PC-3 (cell line): ENCODE measurements at regions not wholly inside any gene's neighbourhood (a gene's known extent, or its start where the extent isn't known, plus 50 kb on each side); places are given as distances from the start of the nearest gene placed in this dataset.
"Not testable (repeated sequence)": the region's sequence is repeated elsewhere in the genome, so short reads cannot be mapped to it uniquely, and the experiment has no call there.

Experiments used
- ATAC-seq: fragments of 200-7000 bp; cut with Tn5 transposase; 2 replicates; pipeline ENCODE4 v1.9.1; 2020; ENCODE audit warnings: mild to moderate bottlenecking, moderate library complexity
- BruUV-seq: library from RNA; stranded (reverse); fragments of 400-500 nt; replicated peaks from 2 replicates; lab custom pipeline; 2021; lab: Mats Ljungman, UMichigan
- CTCF ChIA-PET: fragments of 300-600 bp; sonication (Branson Sonifier 250); formaldehyde crosslinking; loops from one replicate; lab custom pipeline; 2022; ENCODE audit warnings: antibody characterized with exemption; lab: Charles Lee
- POLR2A ChIA-PET: fragments of 300-600 bp; sonication (Branson Sonifier 250); formaldehyde crosslinking; loops from one replicate; lab custom pipeline; 2022; ENCODE audit warnings: antibody characterized with exemption; ENCODE audit not compliant: unreplicated experiment; lab: Charles Lee
- DNase-seq: peaks from one replicate; pipeline ENCODE4 v3.0.0-alpha.2; 2015
- H2AFZ ChIP-seq: fragments of 300-600 bp; sonication (generic); 2 replicates; pipeline ENCODE4 v1.6.0; 2016; ENCODE audit warnings: antibody characterized with exemption, low read length
- H3F3A ChIP-seq: fragments of 300-600 bp; sonication (generic); one replicate; pipeline ENCODE4 v1.6.0; 2017; ENCODE audit warnings: antibody characterized with exemption, low read length, control low read depth, mild to moderate bottlenecking; ENCODE audit not compliant: unreplicated experiment
- H3K27ac ChIP-seq: fragments of 300-600 bp; sonication (generic); 2 replicates; pipeline ENCODE4 v1.5.1; 2016; ENCODE audit warnings: mild to moderate bottlenecking, low read length
- H3K27me3 ChIP-seq: fragments of 300-600 bp; sonication (generic); 2 replicates; pipeline ENCODE4 v1.6.1; 2016; ENCODE audit warnings: low read length, mixed read lengths
- H3K36me3 ChIP-seq: fragments of 300-600 bp; sonication (generic); 2 replicates; pipeline ENCODE4 v1.6.1; 2016; ENCODE audit warnings: low read depth, mixed run types, low read length, mixed read lengths
- H3K4me1 ChIP-seq: fragments of 300-600 bp; sonication (generic); 2 replicates; pipeline ENCODE4 v1.5.1; 2016; ENCODE audit warnings: low read length; ENCODE audit not compliant: insufficient read depth
- H3K4me2 ChIP-seq: fragments of 300-600 bp; sonication (generic); 2 replicates; pipeline ENCODE4 v1.6.0; 2016; ENCODE audit warnings: low read length
- H3K4me3 ChIP-seq: fragments of 300-600 bp; sonication (generic); 2 replicates; pipeline ENCODE4 v1.5.1; 2016; ENCODE audit warnings: mild to moderate bottlenecking, low read length, mixed read lengths
- H3K79me2 ChIP-seq: fragments of 300-600 bp; sonication (generic); 2 replicates; pipeline ENCODE4 v1.6.1; 2017; ENCODE audit warnings: low read length, mixed read lengths
- H3K9ac ChIP-seq: fragments of 300-600 bp; sonication (generic); 2 replicates; pipeline ENCODE4 v1.6.0; 2016; ENCODE audit warnings: mild to moderate bottlenecking, low read length
- H3K9me2 ChIP-seq: fragments of 300-600 bp; sonication (generic); replicated peaks from 2 replicates; pipeline ENCODE4 v1.6.1; 2016; ENCODE audit warnings: mixed run types, low read length, mixed read lengths
- H3K9me3 ChIP-seq: fragments of 300-600 bp; sonication (generic); 2 replicates; pipeline ENCODE4 v1.6.1; 2016; ENCODE audit warnings: low read length, mixed read lengths
- H4K20me1 ChIP-seq: fragments of 300-600 bp; sonication (generic); 2 replicates; pipeline ENCODE4 v1.6.1; 2016; ENCODE audit warnings: low read length, mixed read lengths
- CTCF ChIP-seq: fragments of 300-600 bp; sonication (generic); conservative IDR thresholded peaks from 2 replicates; pipeline ENCODE4 v1.5.1; 2017; ENCODE audit warnings: antibody characterized with exemption, low read depth, mild to moderate bottlenecking, low read length
- EZH2 ChIP-seq: fragments of 300-600 bp; sonication (generic); IDR thresholded peaks from one replicate; pipeline ENCODE4 v1.6.1; 2017; ENCODE audit warnings: antibody characterized with exemption, mild to moderate bottlenecking, low read length; ENCODE audit not compliant: unreplicated experiment
- EZH2phosphoT487 ChIP-seq: fragments of 300-600 bp; sonication (generic); IDR thresholded peaks from 2 replicates; pipeline ENCODE4 v1.6.1; 2018; ENCODE audit warnings: mild to moderate bottlenecking, antibody characterized with exemption, low read length, borderline replicate concordance
- intact Hi-C: fragments of 100-400 bp; cut with micrococcal nuclease; formaldehyde crosslinking; loops from 2 replicates; pipeline ENCODE4 v1.9.0; 2023

GRCh38 chr14:26655128-26655527 lies 57.3 kb upstream of the NOVA1 start:
- Histone ChIP-seq H3K4me3 (no peak overlapping the region), H3K9me3 (no peaks in the 10 kb centered on the region), H3K4me2 (no peak overlapping the region), H4K20me1 (no peaks in the 10 kb centered on the region), H3K27ac (no peak overlapping the region), H3K4me1 (no peaks in the 10 kb centered on the region), H3K36me3 (no peaks in the 10 kb centered on the region), H3K9ac (no peak overlapping the region), H2AFZ (no peak overlapping the region), H3K79me2 (no peaks in the 10 kb centered on the region), H3K9me2 (no peaks in the 10 kb centered on the region), H3K27me3 (no peaks in the 10 kb centered on the region), H3F3A (no peaks in the 10 kb centered on the region)
- POLR2A ChIA-PET = no interaction called here
- intact Hi-C loops = no loop called here
- DNase-seq (no peak), ATAC-seq (no peak)
- CTCF ChIA-PET = no interaction called here
- BruUV-seq = no TSS peak
- TF ChIP-seq EZH2phosphoT487 = no peak
- TF ChIP-seq CTCF = no peak
- TF ChIP-seq EZH2 = no peak

GRCh38 chr14:26663506-26663905 lies 65.7 kb upstream of the NOVA1 start:
- H3K4me2 ChIP-seq = no peak overlapping the region
- no TSS peak for BruUV-seq
- no peaks in the 10 kb centered on the region for H3F3A ChIP-seq
- no peaks in the 10 kb centered on the region for H3K9me3 ChIP-seq
- ATAC-seq = no peak
- no peaks in the 10 kb centered on the region for H3K9me2 ChIP-seq
- no peak overlapping the region for H2AFZ ChIP-seq
- no peak for DNase-seq
- H3K9ac ChIP-seq = no peak overlapping the region
- TF ChIP-seq EZH2 (no peak), CTCF (no peak), EZH2phosphoT487 (no peak)
- H3K4me3 ChIP-seq = no peak overlapping the region
- no peak overlapping the region for H3K27ac ChIP-seq
- no peaks in the 10 kb centered on the region for H3K4me1 ChIP-seq
- no peaks in the 10 kb centered on the region for H3K79me2 ChIP-seq
- intact Hi-C loops = no loop called here
- CTCF ChIA-PET = no interaction called here
- no peaks in the 10 kb centered on the region for H4K20me1 ChIP-seq
- no peaks in the 10 kb centered on the region for H3K27me3 ChIP-seq
- no peaks in the 10 kb centered on the region for H3K36me3 ChIP-seq
- POLR2A ChIA-PET = no interaction called here

GRCh38 chr14:26678732-26679420 lies 81.0 kb upstream of the NOVA1 start:
- DNase-seq (peak; percentile 43), ATAC-seq (peak; percentile 40)
- H3K9me3 ChIP-seq, H3K36me3 ChIP-seq, POLR2A ChIA-PET, H3K4me1 ChIP-seq, H3F3A ChIP-seq, H4K20me1 ChIP-seq, H3K27me3 ChIP-seq, H3K9me2 ChIP-seq, CTCF ChIA-PET: not testable (repeated sequence)
- Histone ChIP-seq H3K4me2 (peak overlapping the region; percentile 86), H3K27ac (peak overlapping the region; percentile 73), H2AFZ (peak overlapping the region; percentile 89), H3K9ac (peak overlapping the region; percentile 75), H3K79me2 (peaks cover 32% of the 10 kb centered on the region), H3K4me3 (peak overlapping the region; percentile 73)
- intact Hi-C loops = loop anchor here (10.0 kb wide), 1 partner anchor 186 kb away; no protein-coding TSS in a partner anchor
- TSS peak; percentile 42 for BruUV-seq
